Parathyroid adenoma (tissue), 2 donors: ENCODE measurements at regions not wholly inside any gene's neighbourhood (a gene's known extent, or its start where the extent isn't known, plus 50 kb on each side); places are given as distances from the start of the nearest gene placed in this dataset.

ENCODE experiments used
- H2AFZ ChIP-seq: fragments of 300-600 bp; sonication (generic); one replicate; pipeline ENCODE4 v1.7.0; 2017; ENCODE audit warnings: antibody characterized with exemption, mild to moderate bottlenecking
- H3K27ac ChIP-seq: fragments of 300-600 bp; sonication (generic); one replicate; pipeline ENCODE4 v1.7.0; 2017
- H3K27me3 ChIP-seq: fragments of 300-600 bp; sonication (generic); one replicate; pipeline ENCODE4 v1.7.0; 2017; ENCODE audit warnings: low read length; ENCODE audit not compliant: control insufficient read depth, insufficient read depth
- H3K36me3 ChIP-seq: fragments of 300-600 bp; sonication (generic); one replicate; pipeline ENCODE4 v1.7.0; 2017; ENCODE audit warnings: low read length; ENCODE audit not compliant: control insufficient read depth, insufficient read depth
- H3K4me1 ChIP-seq: fragments of 300-600 bp; sonication (generic); one replicate; pipeline ENCODE4 v1.7.0; 2017; ENCODE audit warnings: control low read depth
- H3K4me2 ChIP-seq: fragments of 300-600 bp; sonication (generic); one replicate; pipeline ENCODE4 v1.7.0; 2017; ENCODE audit warnings: low read length
- H3K4me3 ChIP-seq: fragments of 300-600 bp; sonication (generic); one replicate; pipeline ENCODE4 v1.7.0; 2017; ENCODE audit warnings: low read depth, low read length
- H3K79me2 ChIP-seq: fragments of 300-600 bp; sonication (generic); one replicate; pipeline ENCODE4 v1.7.0; 2017; ENCODE audit warnings: control low read depth
- H3K9ac ChIP-seq: fragments of 300-600 bp; sonication (generic); one replicate; pipeline ENCODE4 v1.7.0; 2017; ENCODE audit warnings: mild to moderate bottlenecking
- H3K9me3 ChIP-seq: fragments of 300-600 bp; sonication (generic); one replicate; pipeline ENCODE4 v1.7.0; 2017; ENCODE audit warnings: low read length; ENCODE audit not compliant: control insufficient read depth
- CTCF ChIP-seq: fragments of 300-600 bp; sonication (generic); IDR thresholded peaks from one replicate; pipeline ENCODE4 v1.7.0; 2017; ENCODE audit warnings: antibody characterized with exemption, mild to moderate bottlenecking
- donor health status: primary hyperparathyroidism.

DNA sequence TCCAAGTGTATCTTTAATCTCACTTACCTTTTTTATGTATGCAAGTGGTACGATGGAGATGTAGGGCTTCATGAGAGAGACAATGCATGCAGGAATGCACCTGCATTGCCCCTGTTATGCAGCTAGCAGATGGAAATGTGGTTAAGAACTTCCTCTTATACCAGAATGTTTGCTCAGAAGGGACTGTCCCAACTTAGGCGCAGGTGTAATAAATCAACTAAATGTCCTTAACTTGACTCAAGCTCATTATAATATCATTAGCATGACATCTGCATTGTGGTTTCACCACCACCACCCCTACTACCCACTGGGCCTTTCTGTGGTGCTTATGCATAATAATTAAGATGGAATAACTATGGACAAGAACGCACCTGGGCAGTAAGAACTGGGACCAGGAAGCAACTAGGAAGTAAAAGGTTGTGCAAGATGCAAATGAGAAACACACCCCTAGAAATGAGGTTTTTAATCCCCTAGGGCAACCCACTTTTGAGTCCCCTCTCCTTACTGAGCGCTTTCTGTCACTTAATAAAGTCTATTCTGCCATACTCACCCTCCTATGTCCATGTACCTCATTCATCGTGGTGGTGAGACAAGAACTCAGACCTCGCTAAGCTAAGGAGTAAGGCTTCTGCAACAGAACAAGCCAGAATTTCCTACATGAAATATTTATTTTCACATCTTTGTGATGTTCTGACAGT is 1103.3 kb upstream of the B3GALT2 start:
- Histone ChIP-seq H3K4me2 (no peak overlapping the region), H3K4me1 (no peaks in the 10 kb centered on the region), H3K27ac (no peak overlapping the region), H3K79me2 (no peaks in the 10 kb centered on the region), H3K9ac (no peak overlapping the region), H2AFZ (no peak overlapping the region), H3K27me3 (no peaks in the 10 kb centered on the region), H3K36me3 (no peaks in the 10 kb centered on the region), H3K4me3 (no peak overlapping the region), H3K9me3 (no peaks in the 10 kb centered on the region)
- TF ChIP-seq CTCF: no peak

- Histone ChIP-seq H3K4me3 (no peak overlapping the region), H3K79me2 (no peaks in the 10 kb centered on the region), H3K27ac (no peak overlapping the region), H3K9me3 (no peaks in the 10 kb centered on the region), H3K9ac (no peak overlapping the region), H3K4me2 (no peak overlapping the region), H3K4me1 (no peaks in the 10 kb centered on the region), H2AFZ (no peak overlapping the region), H3K36me3 (no peaks in the 10 kb centered on the region), H3K27me3 (no peaks in the 10 kb centered on the region)
- no peak for TF ChIP-seq CTCF
These were observed 1101.8 kb upstream of the B3GALT2 start for GRCh38 chr1:194288238-194288637.

DNA sequence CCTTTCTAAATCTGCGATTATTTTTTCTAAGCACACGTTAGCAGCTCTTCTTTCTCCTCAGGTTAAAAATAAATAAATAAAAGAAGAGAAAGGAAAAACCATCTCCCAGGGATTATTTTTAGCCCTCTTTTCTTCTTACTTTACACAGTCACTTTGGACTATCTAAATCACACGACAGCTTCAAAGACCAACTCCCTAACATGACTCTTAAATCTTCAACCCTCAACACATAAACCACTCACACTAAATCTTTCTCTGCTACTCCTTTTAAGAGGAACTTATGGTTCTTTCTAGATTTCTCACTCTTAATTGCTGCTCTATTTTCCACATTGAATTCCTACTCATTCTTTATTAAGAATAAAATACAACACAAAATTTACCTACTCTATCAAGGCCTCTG is 1095.0 kb upstream of the B3GALT2 start:
- Histone ChIP-seq H3K9ac (no peak overlapping the region), H3K79me2 (no peaks in the 10 kb centered on the region), H3K27ac (no peak overlapping the region), H2AFZ (no peak overlapping the region), H3K4me2 (no peak overlapping the region), H3K27me3 (no peaks in the 10 kb centered on the region), H3K36me3 (no peaks in the 10 kb centered on the region), H3K4me3 (no peak overlapping the region), H3K9me3 (no peaks in the 10 kb centered on the region), H3K4me1 (no peaks in the 10 kb centered on the region)
- TF ChIP-seq CTCF: no peak

- H3K4me3 ChIP-seq: no peak overlapping the region
- no peaks in the 10 kb centered on the region for H3K79me2 ChIP-seq
- no peak overlapping the region for H3K9ac ChIP-seq
- TF ChIP-seq CTCF: no peak
- H3K27ac ChIP-seq: no peak overlapping the region
- no peak overlapping the region for H3K4me2 ChIP-seq
- H3K9me3 ChIP-seq: no peaks in the 10 kb centered on the region
- no peak overlapping the region for H2AFZ ChIP-seq
- no peaks in the 10 kb centered on the region for H3K36me3 ChIP-seq
- H3K27me3 ChIP-seq: no peaks in the 10 kb centered on the region
- no peaks in the 10 kb centered on the region for H3K4me1 ChIP-seq
These were observed 1094.0 kb upstream of the B3GALT2 start for GRCh38 chr1:194280463-194280862.

DNA sequence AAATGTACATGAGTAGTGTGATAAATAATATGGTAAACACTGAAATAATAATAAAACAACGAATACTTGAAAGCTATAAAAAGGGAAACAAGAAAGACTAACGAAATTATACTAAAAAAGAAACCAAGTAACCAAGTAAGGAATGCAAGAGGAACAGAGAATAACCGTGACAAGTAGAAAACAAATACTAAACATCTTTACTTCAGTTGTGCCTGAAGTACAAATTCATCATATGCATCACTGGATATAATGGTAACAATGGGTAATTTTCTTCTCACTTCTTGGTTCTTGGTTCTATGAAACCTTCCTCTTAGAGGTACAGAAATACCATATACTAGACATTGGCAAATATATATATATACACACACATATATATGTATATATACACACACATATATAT is 1093.6 kb upstream of the B3GALT2 start:
- Histone ChIP-seq H2AFZ (no peak overlapping the region), H3K4me1 (no peaks in the 10 kb centered on the region), H3K27ac (no peak overlapping the region), H3K9me3 (no peaks in the 10 kb centered on the region), H3K36me3 (no peaks in the 10 kb centered on the region), H3K27me3 (no peaks in the 10 kb centered on the region), H3K79me2 (no peaks in the 10 kb centered on the region), H3K4me2 (no peak overlapping the region), H3K4me3 (no peak overlapping the region), H3K9ac (no peak overlapping the region)
- TF ChIP-seq CTCF: no peak
